Common myeloid progenitor, CD34-positive (primary cell): ENCODE measurements at regions not wholly inside any gene's neighbourhood (a gene's known extent, or its start where the extent isn't known, plus 50 kb on each side); places are given as distances from the start of the nearest gene placed in this dataset.

Source experiments
- CTCF ChIA-PET: fragments of 350-600 bp; sonication (Branson Sonifier 250); formaldehyde crosslinking; loops from one replicate; lab custom pipeline; 2021; ENCODE audit warnings: antibody characterized with exemption; lab: Charles Lee
- POLR2A ChIA-PET: fragments of 350-600 bp; sonication (Branson Sonifier 250); formaldehyde crosslinking; loops from one replicate; lab custom pipeline; 2021; ENCODE audit warnings: antibody characterized with exemption; lab: Charles Lee
- DNase-seq, 3 donors: peaks; one replicate each; pipeline versions ENCODE4 v3.0.0 to v3.0.0-alpha.2; 2013
- H3K27ac ChIP-seq, 2 experiments: 1 replicate in 1 of 2; 2 replicates in 1 of 2; pipeline ENCODE4 v1.7.0; 2013; ENCODE audit warnings: inconsistent platforms in 2 of 2, low read length in 2 of 2, mild to moderate bottlenecking in 2 of 2, low read depth in 1 of 2, moderate library complexity in 1 of 2; ENCODE audit not compliant: severe bottlenecking in 2 of 2, insufficient read depth in 1 of 2, poor library complexity in 1 of 2
- H3K27me3 ChIP-seq, 5 experiments: replicated peaks in 2 of 5; 1 replicate in 3 of 5; 2 replicates in 2 of 5; pipeline versions ENCODE4 v1.6.1 to v1.7.0; 2013; ENCODE audit warnings: low read length in 4 of 5, mild to moderate bottlenecking in 2 of 5, moderate library complexity in 2 of 5, inconsistent platforms in 1 of 5; ENCODE audit not compliant: insufficient read depth in 5 of 5, control insufficient read depth in 4 of 5
- H3K36me3 ChIP-seq, 4 experiments: 1 replicate in 2 of 4; 2 replicates in 2 of 4; pipeline versions ENCODE4 v1.6.1 to v1.7.0; 2013; ENCODE audit warnings: low read length in 3 of 4, control low read depth in 1 of 4, mild to moderate bottlenecking in 1 of 4; ENCODE audit not compliant: control insufficient read depth in 4 of 4, insufficient read depth in 4 of 4
- H3K4me1 ChIP-seq, 4 experiments: 1 replicate in 3 of 4; 2 replicates in 1 of 4; pipeline versions ENCODE4 v1.6.1 to v1.7.1; 2013; ENCODE audit warnings: low read length in 3 of 4, mild to moderate bottlenecking in 3 of 4, control low read depth in 1 of 4, inconsistent platforms in 1 of 4, moderate library complexity in 1 of 4; ENCODE audit not compliant: control insufficient read depth in 4 of 4, insufficient read depth in 4 of 4; ENCODE audit errors: control extremely low read depth in 1 of 4
- H3K4me3 ChIP-seq, 7 experiments: 1 replicate in 4 of 7; 2 replicates in 3 of 7; pipeline versions ENCODE4 v1.5.1 to v1.7.0; 2013; ENCODE audit warnings: mild to moderate bottlenecking in 7 of 7, low read length in 6 of 7, moderate library complexity in 6 of 7, inconsistent platforms in 2 of 7, low read depth in 2 of 7, control low read depth in 1 of 7; ENCODE audit not compliant: insufficient read depth in 4 of 7, control insufficient read depth in 1 of 7; ENCODE audit errors: extremely low read depth in 1 of 7
- H3K9me3 ChIP-seq, 5 experiments: 1 replicate in 4 of 5; 2 replicates in 1 of 5; pipeline versions ENCODE4 v1.6.1 to v1.7.1; 2013; ENCODE audit warnings: low read length in 4 of 5, mild to moderate bottlenecking in 2 of 5, inconsistent platforms in 1 of 5, low read depth in 1 of 5, moderate library complexity in 1 of 5; ENCODE audit not compliant: control insufficient read depth in 4 of 5, insufficient read depth in 2 of 5; ENCODE audit errors: control extremely low read depth in 1 of 5
- WGBS: methylation state at CpG from one replicate; pipeline ENCODE4 v1.1.5; 2013; ENCODE audit not compliant: insufficient coverage; 5-methylcytosine and 5-hydroxymethylcytosine counted together

- no peak for DNase-seq
- POLR2A ChIA-PET, result no interaction called here
- Histone ChIP-seq H3K9me3 (no peaks in the 10 kb centered on the region), H3K27ac (no peak overlapping the region), H3K36me3 (no peaks in the 10 kb centered on the region), H3K4me3 (no peak overlapping the region), H3K4me1 (no peaks in the 10 kb centered on the region), H3K27me3 (peaks cover 0 to 2% (median 0%) of the 10 kb centered on the region in 5 experiments)
- CTCF ChIA-PET, result no interaction called here
- WGBS, result 68% methylated on average over 7 of the region's 7 CpGs
Observed at GRCh38 chr9:13841746-13842462, 472.0 kb downstream of the NFIB start.

GRCh38 chr9:13832446-13832845, 481.5 kb downstream of the NFIB start:
- DNase-seq, result no peak
- CTCF ChIA-PET, result no interaction called here
- Histone ChIP-seq H3K27me3 (no peaks in the 10 kb centered on the region), H3K4me1 (no peaks in the 10 kb centered on the region), H3K4me3 (no peak overlapping the region), H3K36me3 (no peaks in the 10 kb centered on the region), H3K27ac (no peak overlapping the region), H3K9me3 (peaks cover 0 to 14% (median 5%) of the 10 kb centered on the region in 5 experiments)
- POLR2A ChIA-PET, result no interaction called here

GRCh38 chr9:13823026-13823425, 490.9 kb downstream of the NFIB start:
- H3K4me3 ChIP-seq, result no peak overlapping the region

GRCh38 chr9:13817754-13818278, 496.1 kb downstream of the NFIB start:
- Histone ChIP-seq H3K9me3 (peaks cover 0 to 4% (median 2%) of the 10 kb centered on the region in 5 experiments), H3K27me3 (no peaks in the 10 kb centered on the region), H3K27ac (no peak overlapping the region), H3K4me1 (no peaks in the 10 kb centered on the region), H3K4me3 (no peak overlapping the region), H3K36me3 (no peaks in the 10 kb centered on the region)
- ChIA-PET CTCF (no interaction called here), POLR2A (no interaction called here)
- DNase-seq, result no peak
- no CpG with 5 or more reads among the region's 1 CpG for WGBS

More at GRCh38 chr9:13823026-13823425, 490.9 kb downstream of the NFIB start:
- peaks cover 0 to 4% (median 2%) of the 10 kb centered on the region in 5 experiments for H3K9me3 ChIP-seq
- DNase-seq, result no peak
- no peaks in the 10 kb centered on the region for H3K36me3 ChIP-seq
- ChIA-PET POLR2A (no interaction called here), CTCF (no interaction called here)
- no peaks in the 10 kb centered on the region for H3K4me1 ChIP-seq
- peaks cover 0 to 4% (median 0%) of the 10 kb centered on the region in 5 experiments for H3K27me3 ChIP-seq
- H3K27ac ChIP-seq, result no peak overlapping the region

- Histone ChIP-seq H3K4me3 (no peak overlapping the region), H3K27ac (no peak overlapping the region), H3K4me1 (no peaks in the 10 kb centered on the region), H3K27me3 (no peaks in the 10 kb centered on the region), H3K9me3 (peaks cover 0 to 4% (median 2%) of the 10 kb centered on the region in 5 experiments), H3K36me3 (no peaks in the 10 kb centered on the region)
- no peak for DNase-seq
- ChIA-PET CTCF (no interaction called here), POLR2A (no interaction called here)
- 83% methylated on average over 2 of the region's 3 CpGs for WGBS
Observed at GRCh38 chr9:13816837-13817236, 497.1 kb downstream of the NFIB start.

GRCh38 chr9:13814647-13815400, 499.1 kb downstream of the NFIB start:
- no peaks in the 10 kb centered on the region for H3K27me3 ChIP-seq
- WGBS, result 83% methylated on average over 1 of the region's 1 CpG

GRCh38 chr9:13811876-13812275, 502.1 kb downstream of the NFIB start:
- H3K4me1 ChIP-seq, result no peaks in the 10 kb centered on the region
- no peaks in the 10 kb centered on the region for H3K9me3 ChIP-seq
- POLR2A ChIA-PET, result no interaction called here
- H3K4me3 ChIP-seq, result no peak overlapping the region
- H3K27me3 ChIP-seq, result no peaks in the 10 kb centered on the region
- no peaks in the 10 kb centered on the region for H3K36me3 ChIP-seq
- H3K27ac ChIP-seq, result no peak overlapping the region
- CTCF ChIA-PET, result no interaction called here
- DNase-seq, result no peak

More at GRCh38 chr9:13814647-13815400, 499.1 kb downstream of the NFIB start:
- no peaks in the 10 kb centered on the region for H3K9me3 ChIP-seq
- CTCF ChIA-PET, result no interaction called here
- no peaks in the 10 kb centered on the region for H3K4me1 ChIP-seq
- no peaks in the 10 kb centered on the region for H3K36me3 ChIP-seq
- DNase-seq, result no peak
- H3K4me3 ChIP-seq, result no peak overlapping the region
- H3K27ac ChIP-seq, result no peak overlapping the region
- POLR2A ChIA-PET, result no interaction called here
